ENCODE measurements at regions not wholly inside any gene's neighbourhood (a gene's known extent, or its start where the extent isn't known, plus 50 kb on each side); places are given as distances from the start of the nearest gene placed in this dataset.
"Not testable (repeated sequence)": the region's sequence is repeated elsewhere in the genome, so short reads cannot be mapped to it uniquely, and the experiment has no call there.

DNA sequence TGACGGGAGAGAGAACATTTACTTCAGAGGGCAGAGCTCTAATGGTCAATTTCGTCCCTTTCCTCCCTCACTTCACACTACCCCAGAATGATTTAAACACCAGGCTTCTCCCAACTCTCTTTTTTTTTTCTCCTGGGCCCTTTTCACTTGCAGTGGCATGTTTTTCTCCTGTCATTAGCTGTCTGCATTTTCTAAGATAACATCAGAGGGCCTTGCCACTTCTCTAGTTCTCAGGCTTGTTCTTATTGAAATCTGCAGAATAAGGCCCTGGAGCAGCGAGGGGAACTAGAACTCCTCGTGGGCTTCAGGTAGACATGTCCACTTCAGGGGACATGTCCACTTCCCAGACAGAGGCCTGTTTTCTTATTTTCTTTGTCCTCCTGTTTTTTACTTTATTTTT is 514.4 kb upstream of the TBL1XR1 start:
- Histone ChIP-seq H3K4me1 (ENCODE audit: control insufficient read depth in 3 of 3, insufficient read depth in 2 of 3, low read depth in 1 of 3, low read length in 2 of 3) (no peaks in the 10 kb centered on the region), H3K9me3 (ENCODE audit: control insufficient read depth in 2 of 2, insufficient read depth in 1 of 2, low read depth in 1 of 2, low read length in 1 of 2) (no peaks in the 10 kb centered on the region), H3K27ac (ENCODE audit: low read depth in 1 of 3, low read length in 2 of 3) (no peak overlapping the region), H3K4me3 (ENCODE audit: low read depth in 1 of 3, low read length in 3 of 3) (no peak overlapping the region), H3K27me3 (ENCODE audit: control insufficient read depth in 3 of 3, insufficient read depth in 3 of 3, low read length in 3 of 3) (no peaks in the 10 kb centered on the region), H3K36me3 (ENCODE audit: control insufficient read depth in 3 of 3, insufficient read depth in 2 of 3, low read depth in 1 of 3, low read length in 3 of 3) (no peaks in the 10 kb centered on the region)
- no peak for FAIRE-seq
- WGBS, 3 donors, result 87 to 93% (median 92%) methylated on average over 4 of the region's 4 CpGs
- DNase-seq, result no peak

DNA sequence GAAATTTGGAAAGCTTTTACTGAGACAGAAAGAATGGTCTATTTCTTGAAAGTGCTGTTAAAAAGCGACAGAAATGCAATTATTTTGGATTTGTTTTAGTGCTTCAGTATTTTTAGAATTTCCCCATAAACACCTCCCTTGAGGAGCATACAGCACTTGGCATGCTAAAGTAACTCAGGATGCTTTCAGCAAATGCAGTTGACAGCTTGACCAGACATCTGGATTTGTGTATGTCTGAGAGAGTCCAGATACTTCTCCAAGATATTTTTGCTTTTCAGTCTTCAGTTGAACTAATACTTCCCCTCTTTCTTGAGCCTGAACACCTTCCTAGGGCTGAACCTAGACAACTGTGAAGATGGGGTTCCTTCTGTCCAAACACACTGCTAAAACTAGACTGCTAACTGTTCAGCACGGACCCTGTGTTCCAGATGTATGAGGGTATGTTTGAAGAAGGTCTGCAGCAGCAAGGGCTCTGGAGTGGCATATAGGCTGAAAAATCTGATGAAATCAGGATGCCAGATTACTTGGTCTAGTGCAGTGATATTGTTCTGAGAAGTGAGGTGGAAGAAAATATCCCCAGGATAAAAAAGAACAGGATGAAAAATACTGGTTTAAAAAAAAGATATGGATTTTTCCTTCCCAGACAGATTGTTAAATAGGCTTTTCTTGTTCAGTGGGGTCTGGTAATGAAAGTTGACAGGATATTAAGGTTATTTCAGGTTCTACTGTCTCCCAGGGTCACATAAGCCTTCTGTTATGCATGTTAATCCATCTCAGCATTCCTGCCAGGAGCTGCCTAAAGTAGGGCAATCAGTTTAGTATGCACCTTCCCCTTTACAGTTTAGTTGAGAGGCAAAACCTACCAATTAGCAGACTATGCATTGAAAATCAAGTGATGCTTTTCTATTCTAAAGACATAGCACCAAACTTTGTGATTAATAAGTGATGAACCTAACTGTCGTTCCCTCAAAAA is 516.9 kb upstream of the TBL1XR1 start:
- DNase-seq (no peak), FAIRE-seq (no peak)
- no peak overlapping the region for H3K4me3 ChIP-seq (ENCODE audit: low read depth in 1 of 3, low read length in 3 of 3)
- H3K4me1 ChIP-seq (ENCODE audit: control insufficient read depth in 3 of 3, insufficient read depth in 2 of 3, low read depth in 1 of 3, low read length in 2 of 3), result no peaks in the 10 kb centered on the region
- H3K9me3 ChIP-seq (ENCODE audit: control insufficient read depth in 2 of 2, insufficient read depth in 1 of 2, low read depth in 1 of 2, low read length in 1 of 2), result no peaks in the 10 kb centered on the region
- H3K27ac ChIP-seq (ENCODE audit: low read depth in 1 of 3, low read length in 2 of 3), result no peak overlapping the region
- H3K27me3 ChIP-seq (ENCODE audit: control insufficient read depth in 3 of 3, insufficient read depth in 3 of 3, low read length in 3 of 3), result no peaks in the 10 kb centered on the region
- 90 to 93% (median 92%) methylated on average over 3 of the region's 3 CpGs for WGBS, 3 donors
- no peaks in the 10 kb centered on the region for H3K36me3 ChIP-seq (ENCODE audit: control insufficient read depth in 3 of 3, insufficient read depth in 2 of 3, low read depth in 1 of 3, low read length in 3 of 3)

DNA sequence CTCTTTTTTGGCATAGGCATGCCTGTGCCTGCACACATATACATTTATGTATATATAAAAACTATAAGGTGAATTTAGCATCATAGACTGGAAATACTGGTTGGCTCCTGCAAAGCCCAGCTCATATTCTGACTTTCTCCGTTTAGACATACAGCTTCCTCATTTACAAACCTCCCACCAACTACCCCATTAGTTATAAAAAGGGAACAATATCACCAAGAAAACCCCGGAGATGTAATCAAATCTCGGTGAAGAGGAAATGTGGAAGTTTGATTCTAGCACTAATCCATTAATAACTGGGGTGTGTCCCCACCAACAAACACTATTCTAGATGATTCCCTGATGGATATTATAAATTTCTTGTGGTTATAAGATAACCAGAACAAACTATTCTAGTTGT is 517.7 kb upstream of the TBL1XR1 start:
- Histone ChIP-seq H3K9me3 (ENCODE audit: control insufficient read depth in 2 of 2, insufficient read depth in 1 of 2, low read depth in 1 of 2, low read length in 1 of 2) (no peaks in the 10 kb centered on the region), H3K4me3 (ENCODE audit: low read depth in 1 of 3, low read length in 3 of 3) (no peak overlapping the region), H3K4me1 (ENCODE audit: control insufficient read depth in 3 of 3, insufficient read depth in 2 of 3, low read depth in 1 of 3, low read length in 2 of 3) (no peaks in the 10 kb centered on the region), H3K27ac (ENCODE audit: low read depth in 1 of 3, low read length in 2 of 3) (no peak overlapping the region), H3K36me3 (ENCODE audit: control insufficient read depth in 3 of 3, insufficient read depth in 2 of 3, low read depth in 1 of 3, low read length in 3 of 3) (no peaks in the 10 kb centered on the region), H3K27me3 (ENCODE audit: control insufficient read depth in 3 of 3, insufficient read depth in 3 of 3, low read length in 3 of 3) (no peaks in the 10 kb centered on the region)
- DNase-seq (no peak), FAIRE-seq (no peak)
- WGBS, 3 donors, result 16 to 39% (median 38%) methylated on average over 3 of the region's 3 CpGs

DNA sequence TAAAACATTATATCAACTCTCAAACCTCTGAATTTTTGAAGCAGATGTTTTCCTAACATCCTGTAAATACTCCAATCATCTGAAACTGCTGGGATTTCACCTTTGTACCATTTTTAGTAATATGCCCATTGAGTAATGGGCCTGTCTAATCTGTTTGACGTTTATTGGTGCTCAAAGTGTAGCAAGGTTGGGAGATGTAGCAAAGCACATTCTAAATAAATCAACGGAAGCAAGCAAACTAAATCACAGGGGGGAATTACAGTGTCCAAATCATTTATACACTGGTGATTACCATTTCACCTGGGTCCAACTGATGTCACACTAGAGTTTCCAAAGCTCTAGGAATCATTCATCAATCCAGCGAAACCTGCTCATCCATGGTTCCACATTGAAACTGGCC is 518.7 kb upstream of the TBL1XR1 start:
- WGBS, 3 donors, result 59 to 79% (median 60%) methylated on average over 3 of the region's 3 CpGs
- FAIRE-seq, result no peak

DNA sequence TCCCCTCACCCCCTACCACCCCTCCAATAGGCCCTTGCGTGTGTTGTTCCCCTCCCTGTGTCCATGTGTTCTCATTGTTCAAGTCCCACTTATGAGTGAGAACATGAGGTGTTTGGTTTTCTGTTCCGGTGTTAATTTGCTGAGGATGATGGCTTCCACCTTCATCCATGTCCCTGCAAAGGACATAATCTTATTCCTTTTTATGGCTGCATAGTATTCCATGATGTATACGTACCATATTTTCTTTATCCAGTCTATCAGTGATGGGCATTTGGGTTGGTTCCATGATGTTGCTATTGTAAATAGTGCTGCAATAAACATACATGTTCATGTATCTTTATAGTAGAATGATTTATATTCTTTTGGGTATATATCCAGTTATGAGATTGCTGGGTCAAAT is 523.6 kb upstream of the TBL1XR1 start:
- H3K27me3 ChIP-seq (ENCODE audit: control insufficient read depth in 3 of 3, insufficient read depth in 3 of 3, low read length in 3 of 3); H3K27ac ChIP-seq (ENCODE audit: low read depth in 1 of 3, low read length in 2 of 3); H3K36me3 ChIP-seq (ENCODE audit: control insufficient read depth in 3 of 3, insufficient read depth in 2 of 3, low read depth in 1 of 3, low read length in 3 of 3); FAIRE-seq; DNase-seq; H3K4me1 ChIP-seq (ENCODE audit: control insufficient read depth in 3 of 3, insufficient read depth in 2 of 3, low read depth in 1 of 3, low read length in 2 of 3); H3K9me3 ChIP-seq (ENCODE audit: control insufficient read depth in 2 of 2, insufficient read depth in 1 of 2, low read depth in 1 of 2, low read length in 1 of 2); H3K4me3 ChIP-seq (ENCODE audit: low read depth in 1 of 3, low read length in 3 of 3): not testable (repeated sequence)
- 99% methylated on average over 3 of the region's 3 CpGs for WGBS, 3 donors

More for the DNA sequence above, 518.7 kb upstream of the TBL1XR1 start:
- H3K27ac ChIP-seq (ENCODE audit: low read depth in 1 of 3, low read length in 2 of 3), result no peak overlapping the region
- no peaks in the 10 kb centered on the region for H3K4me1 ChIP-seq (ENCODE audit: control insufficient read depth in 3 of 3, insufficient read depth in 2 of 3, low read depth in 1 of 3, low read length in 2 of 3)
- H3K36me3 ChIP-seq (ENCODE audit: control insufficient read depth in 3 of 3, insufficient read depth in 2 of 3, low read depth in 1 of 3, low read length in 3 of 3), result no peaks in the 10 kb centered on the region
- H3K4me3 ChIP-seq (ENCODE audit: low read depth in 1 of 3, low read length in 3 of 3), result no peak overlapping the region
- no peaks in the 10 kb centered on the region for H3K9me3 ChIP-seq (ENCODE audit: control insufficient read depth in 2 of 2, insufficient read depth in 1 of 2, low read depth in 1 of 2, low read length in 1 of 2)
- no peak for DNase-seq
- H3K27me3 ChIP-seq (ENCODE audit: control insufficient read depth in 3 of 3, insufficient read depth in 3 of 3, low read length in 3 of 3), result no peaks in the 10 kb centered on the region

DNA sequence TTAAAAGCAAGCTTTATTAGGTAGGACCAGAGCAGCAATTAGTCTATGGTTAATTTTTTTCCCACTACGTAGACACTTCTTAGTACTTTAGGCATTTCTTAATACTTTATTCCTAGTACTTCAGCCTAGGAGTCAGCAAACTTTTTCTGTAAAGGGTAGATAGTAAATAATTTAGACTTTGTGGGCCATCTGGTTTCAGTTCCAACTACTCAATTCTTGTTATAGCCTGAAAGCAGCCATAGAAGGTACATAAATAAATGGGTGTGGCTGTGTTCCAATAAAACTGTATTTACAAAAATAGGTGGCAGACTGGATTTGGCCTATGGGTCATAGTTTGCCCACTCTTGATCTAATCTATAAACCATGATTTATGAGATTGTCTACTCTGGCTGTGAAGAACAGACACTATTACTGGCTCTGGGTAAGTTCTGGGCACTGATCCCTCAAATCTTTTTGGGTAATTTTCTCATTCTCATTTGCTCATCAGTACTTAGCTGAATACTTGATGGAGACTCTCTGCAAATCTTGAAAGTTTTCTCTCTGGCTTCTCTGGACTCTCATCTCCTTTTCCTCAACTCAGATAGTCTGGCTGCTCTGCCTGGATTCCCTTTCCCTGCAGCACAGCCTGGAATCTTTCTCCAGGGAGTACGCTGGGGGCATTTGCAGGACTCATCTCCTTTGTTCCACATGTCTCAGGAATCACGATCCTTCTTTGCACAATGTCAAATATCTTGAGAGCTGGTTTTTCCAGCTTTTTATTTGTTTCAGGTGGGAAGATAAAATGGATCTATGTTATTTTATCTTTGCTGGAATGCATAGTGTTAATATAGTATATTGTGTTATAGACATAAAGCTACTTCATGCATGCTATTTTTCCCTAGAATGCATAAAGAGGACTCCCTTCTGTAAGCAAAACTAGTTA is 524.8 kb upstream of the TBL1XR1 start:
- no peaks in the 10 kb centered on the region for H3K27me3 ChIP-seq (ENCODE audit: control insufficient read depth in 3 of 3, insufficient read depth in 3 of 3, low read length in 3 of 3)
- no peaks in the 10 kb centered on the region for H3K36me3 ChIP-seq (ENCODE audit: control insufficient read depth in 3 of 3, insufficient read depth in 2 of 3, low read depth in 1 of 3, low read length in 3 of 3)
- no peaks in the 10 kb centered on the region for H3K4me1 ChIP-seq (ENCODE audit: control insufficient read depth in 3 of 3, insufficient read depth in 2 of 3, low read depth in 1 of 3, low read length in 2 of 3)
- WGBS, 3 donors, result 73 to 86% (median 85%) methylated on average over 3 of the region's 3 CpGs
- no peak for DNase-seq
- H3K9me3 ChIP-seq (ENCODE audit: control insufficient read depth in 2 of 2, insufficient read depth in 1 of 2, low read depth in 1 of 2, low read length in 1 of 2), result no peaks in the 10 kb centered on the region
- H3K4me3 ChIP-seq (ENCODE audit: low read depth in 1 of 3, low read length in 3 of 3), result no peak overlapping the region
- no peak for FAIRE-seq
- no peak overlapping the region for H3K27ac ChIP-seq (ENCODE audit: low read depth in 1 of 3, low read length in 2 of 3)

DNA sequence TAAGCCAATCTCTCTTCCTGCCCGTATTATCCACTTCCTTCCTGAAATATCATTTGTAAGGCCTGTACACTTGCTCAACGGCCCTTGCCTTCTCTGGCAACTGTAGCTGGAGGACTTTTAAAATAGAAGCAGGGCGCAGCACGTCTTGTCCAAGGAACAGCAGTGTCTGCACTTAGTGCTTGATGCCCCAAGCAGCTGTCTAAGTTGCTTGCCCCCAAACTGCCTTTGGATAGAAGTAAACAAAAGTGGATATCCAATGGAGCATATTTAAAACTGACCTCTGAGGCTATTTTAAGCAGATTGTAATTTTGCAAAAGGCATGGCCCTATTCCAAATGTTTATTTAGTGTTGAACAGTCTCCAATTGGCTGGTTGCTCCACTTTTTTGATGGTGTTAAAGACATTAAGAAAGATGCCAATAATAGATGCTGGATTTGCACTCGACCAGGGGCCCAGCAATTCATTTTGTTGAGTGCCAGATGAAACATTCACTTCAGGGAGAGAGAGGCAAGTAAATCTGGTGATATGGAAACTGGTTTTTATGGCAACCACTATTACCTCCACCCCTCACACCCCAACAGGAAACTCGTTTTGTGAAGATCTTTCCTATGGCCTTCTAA is 526.8 kb upstream of the TBL1XR1 start:
- 34 to 73% (median 63%) methylated on average over 6 of the region's 6 CpGs for WGBS, 3 donors
- Histone ChIP-seq H3K27me3 (ENCODE audit: control insufficient read depth in 3 of 3, insufficient read depth in 3 of 3, low read length in 3 of 3) (no peaks in the 10 kb centered on the region), H3K9me3 (ENCODE audit: control insufficient read depth in 2 of 2, insufficient read depth in 1 of 2, low read depth in 1 of 2, low read length in 1 of 2) (no peaks in the 10 kb centered on the region), H3K4me1 (ENCODE audit: control insufficient read depth in 3 of 3, insufficient read depth in 2 of 3, low read depth in 1 of 3, low read length in 2 of 3) (no peaks in the 10 kb centered on the region), H3K27ac (ENCODE audit: low read depth in 1 of 3, low read length in 2 of 3) (no peak overlapping the region), H3K36me3 (ENCODE audit: control insufficient read depth in 3 of 3, insufficient read depth in 2 of 3, low read depth in 1 of 3, low read length in 3 of 3) (no peaks in the 10 kb centered on the region), H3K4me3 (ENCODE audit: low read depth in 1 of 3, low read length in 3 of 3) (no peak overlapping the region)
- FAIRE-seq (no peak), DNase-seq (no peak)

DNA sequence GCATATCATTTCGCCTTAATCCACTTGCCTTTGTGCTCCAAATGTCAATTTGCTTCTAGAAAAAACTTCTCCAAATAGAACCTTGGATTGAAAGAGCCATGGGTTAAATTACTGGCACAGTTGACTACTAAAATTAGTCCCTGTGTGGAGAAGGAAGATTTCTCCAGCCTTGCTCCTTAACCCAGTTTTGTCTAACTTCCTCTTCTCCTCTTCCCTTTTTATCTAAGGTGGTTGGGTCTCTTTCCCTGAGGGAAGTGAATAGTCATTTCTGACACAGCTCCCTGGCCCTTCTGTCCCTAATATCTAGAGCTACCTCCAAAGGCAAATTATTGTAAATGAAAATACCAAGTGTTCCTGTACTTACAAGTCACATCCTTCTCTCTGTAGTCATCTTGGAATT is 527.9 kb upstream of the TBL1XR1 start:
- DNase-seq, result no peak
- no peaks in the 10 kb centered on the region for H3K36me3 ChIP-seq (ENCODE audit: control insufficient read depth in 3 of 3, insufficient read depth in 2 of 3, low read depth in 1 of 3, low read length in 3 of 3)
- no peak for FAIRE-seq
- no peak overlapping the region for H3K27ac ChIP-seq (ENCODE audit: low read depth in 1 of 3, low read length in 2 of 3)
- no peaks in the 10 kb centered on the region for H3K27me3 ChIP-seq (ENCODE audit: control insufficient read depth in 3 of 3, insufficient read depth in 3 of 3, low read length in 3 of 3)
- no peak overlapping the region for H3K4me3 ChIP-seq (ENCODE audit: low read depth in 1 of 3, low read length in 3 of 3)
- H3K9me3 ChIP-seq (ENCODE audit: control insufficient read depth in 2 of 2, insufficient read depth in 1 of 2, low read depth in 1 of 2, low read length in 1 of 2), result no peaks in the 10 kb centered on the region
- no peaks in the 10 kb centered on the region for H3K4me1 ChIP-seq (ENCODE audit: control insufficient read depth in 3 of 3, insufficient read depth in 2 of 3, low read depth in 1 of 3, low read length in 2 of 3)
- WGBS, 3 donors, result 90 to 100% (median 96%) methylated on average over 1 of the region's 1 CpG

Data from small intestine (tissue), 7 donors.